NCI-H1417 (cell line): ENCODE measurements at regions not wholly inside any gene's neighbourhood (a gene's known extent, or its start where the extent isn't known, plus 50 kb on each side); places are given as distances from the start of the nearest gene placed in this dataset.
"Not testable (repeated sequence)": the region's sequence is repeated elsewhere in the genome, so short reads cannot be mapped to it uniquely, and the experiment has no call there.

Source experiments
- DNase-seq, 3 experiments: peaks; one replicate each; lab custom pipeline; 2025; lab: John Stamatoyannopoulos, UW

GRCh38 chr4:82247629-82248028 is 126.2 kb downstream of the HNRNPD start:
- peak in 2 of 3 experiments; percentile 2 to 32 for DNase-seq

- DNase-seq: no peak
These were observed 126.6 kb downstream of the HNRNPD start for GRCh38 chr4:82247171-82247570.

GRCh38 chr4:82241534-82241933 is 132.3 kb downstream of the HNRNPD start:
- no peak for DNase-seq

GRCh38 chr4:82240410-82240809 is 133.4 kb downstream of the HNRNPD start:
- DNase-seq: no peak

- not testable (repeated sequence) for DNase-seq
These were observed 136.6 kb downstream of the HNRNPD start for GRCh38 chr4:82237142-82237541.

- DNase-seq: no peak
These were observed 138.4 kb downstream of the HNRNPD start for GRCh38 chr4:82235346-82235745.

- DNase-seq: no peak
These were observed 140.9 kb downstream of the HNRNPD start for GRCh38 chr4:82232891-82233290.

GRCh38 chr4:82231806-82232205 is 142.0 kb downstream of the HNRNPD start:
- DNase-seq: no peak

- DNase-seq: no peak
These were observed 143.5 kb downstream of the HNRNPD start for GRCh38 chr4:82230306-82230705.

GRCh38 chr4:82225030-82225429 is 148.8 kb downstream of the HNRNPD start:
- no peak for DNase-seq

GRCh38 chr4:82223715-82224114 is 150.1 kb downstream of the HNRNPD start:
- DNase-seq: no peak

- no peak for DNase-seq
These were observed 154.4 kb downstream of the HNRNPD start for GRCh38 chr4:82219346-82219745.

- peak in 1 of 3 experiments; percentile 22 for DNase-seq
These were observed 155.6 kb downstream of the HNRNPD start for GRCh38 chr4:82217986-82218715.

- no peak for DNase-seq
These were observed 157.6 kb downstream of the HNRNPD start for GRCh38 chr4:82216219-82216618.

- no peak for DNase-seq
These were observed 158.0 kb downstream of the HNRNPD start for GRCh38 chr4:82215800-82216199.

GRCh38 chr4:82215039-82215438 is 158.8 kb downstream of the HNRNPD start:
- DNase-seq: no peak

- peak in 1 of 3 experiments; percentile 50 for DNase-seq
These were observed 160.0 kb downstream of the HNRNPD start for GRCh38 chr4:82213485-82214417.

- peak; percentile 49 to 83 (median 69) for DNase-seq
These were observed 171.8 kb downstream of the HNRNPD start for GRCh38 chr4:82201805-82202641.

- peak in 2 of 3 experiments; percentile 13 to 49 for DNase-seq
These were observed 172.5 kb downstream of the HNRNPD start for GRCh38 chr4:82201303-82201702.

- no peak for DNase-seq
These were observed 173.7 kb downstream of the HNRNPD start for GRCh38 chr4:82200046-82200445.

- DNase-seq: no peak
These were observed 179.5 kb downstream of the HNRNPD start for GRCh38 chr4:82194329-82194728.
